GM12878 (cell line): ENCODE measurements at regions not wholly inside any gene's neighbourhood (a gene's known extent, or its start where the extent isn't known, plus 50 kb on each side); places are given as distances from the start of the nearest gene placed in this dataset.

ENCODE experiments used
- ATAC-seq: fragments of 200-7000 bp; cut with Tn5 transposase; 3 replicates; pipeline ENCODE4 v1.9.1; 2020; ENCODE audit warnings: mild to moderate bottlenecking, moderate library complexity
- BruUV-seq: library from RNA; stranded (reverse); fragments of 400-500 nt; replicated peaks from 2 replicates; lab custom pipeline; 2021; lab: Mats Ljungman, UMichigan
- CTCF ChIA-PET: fragments of 300-600 bp; sonication (Branson Sonifier 250); formaldehyde crosslinking; extraction: SDS; loops from one replicate; lab custom pipeline; 2021; ENCODE audit warnings: inconsistent platforms; lab: Yijun Ruan, JAX
- POLR2A ChIA-PET: fragments of 350-600 bp; formaldehyde crosslinking; extraction: SDS; loops from one replicate; lab custom pipeline; 2021; ENCODE audit warnings: inconsistent platforms; lab: Charles Lee
- RAD21 ChIA-PET: fragments of 300-600 bp; sonication (Branson Sonifier 250); formaldehyde crosslinking; loops from one replicate; lab custom pipeline; 2023; ENCODE audit warnings: antibody characterized with exemption; ENCODE audit not compliant: unreplicated experiment; lab: Charles Lee
- SMC1A ChIA-PET: fragments of 300-600 bp; sonication (Branson Sonifier 250); formaldehyde crosslinking; loops from one replicate; lab custom pipeline; 2023; ENCODE audit not compliant: unreplicated experiment, uncharacterized antibody; lab: Charles Lee
- DNase-seq: peaks from one replicate; pipeline ENCODE4 v3.0.0-alpha.2; 2011; ENCODE audit warnings: low read depth, low spot score
- FAIRE-seq: peaks from 3 replicates; lab custom pipeline; 2011; peaks lifted over from hg19 to GRCh38; lab: Jason Lieb, UNC
- H2AFZ ChIP-seq: 2 replicates; pipeline ENCODE4 v1.6.0; 2011; ENCODE audit warnings: low read depth, low read length, control low read depth; ENCODE audit not compliant: control insufficient read depth
- H3K27ac ChIP-seq: 2 replicates; pipeline ENCODE4 v1.5.1; 2011; ENCODE audit warnings: control low read depth; ENCODE audit not compliant: control insufficient read depth, insufficient read depth
- H3K27me3 ChIP-seq, 2 experiments: replicated peaks in 1 of 2; 2 replicates each; pipeline versions ENCODE4 v1.6.0 to v1.6.1; 2011; ENCODE audit warnings: low read length in 1 of 2; ENCODE audit not compliant: control insufficient read depth in 2 of 2, insufficient read depth in 2 of 2
- H3K36me3 ChIP-seq, 2 experiments: 2 replicates each; pipeline ENCODE4 v1.5.1; 2011; ENCODE audit warnings: low read length in 1 of 2; ENCODE audit not compliant: control insufficient read depth in 2 of 2, insufficient read depth in 2 of 2
- H3K4me1 ChIP-seq: 2 replicates; pipeline ENCODE4 v1.6.1; 2011; ENCODE audit warnings: mild to moderate bottlenecking, low read length, moderate library complexity, mixed read lengths; ENCODE audit not compliant: control insufficient read depth, insufficient read depth
- H3K4me2 ChIP-seq: 2 replicates; pipeline ENCODE4 v1.6.0; 2011; ENCODE audit warnings: control low read depth; ENCODE audit not compliant: control insufficient read depth, insufficient read depth
- H3K4me3 ChIP-seq: fragments of 200-600 bp; sonication (generic); 2 replicates; pipeline ENCODE4 v1.5.1; 2016
- H3K79me2 ChIP-seq: 2 replicates; pipeline ENCODE4 v1.6.0; 2011; ENCODE audit warnings: low read length; ENCODE audit not compliant: control insufficient read depth, insufficient read depth
- H3K9ac ChIP-seq: 2 replicates; pipeline ENCODE4 v1.8.0; 2011; ENCODE audit warnings: low read length, control low read depth, mixed read lengths; ENCODE audit not compliant: control insufficient read depth, insufficient read depth
- H3K9me3 ChIP-seq: replicated peaks from 3 replicates; pipeline ENCODE4 v1.5.1; 2011; ENCODE audit warnings: mild to moderate bottlenecking, low read length; ENCODE audit not compliant: control insufficient read depth, insufficient read depth
- H4K20me1 ChIP-seq: 2 replicates; pipeline ENCODE4 v1.6.0; 2011; ENCODE audit not compliant: control insufficient read depth, insufficient read depth
- BACH1 ChIP-seq: fragments of 450-650 bp; IDR thresholded peaks from 2 replicates; pipeline ENCODE4 v1.6.1; 2017; ENCODE audit warnings: mild to moderate bottlenecking, borderline replicate concordance
- BRCA1 ChIP-seq: IDR thresholded peaks from 2 replicates; pipeline ENCODE4 v1.6.1; 2011; ENCODE audit warnings: low read depth, low read length, improper control_type of control experiment
- ETV6 ChIP-seq, 2 experiments: fragments of 450-650 bp in 1 of 2; IDR thresholded peaks in 1 of 2; conservative IDR thresholded peaks in 1 of 2; 2 replicates each; pipeline ENCODE4 v1.6.1; 2014; ENCODE audit warnings: antibody characterized with exemption in 1 of 2, borderline replicate concordance in 1 of 2, low read depth in 1 of 2, mild to moderate bottlenecking in 1 of 2, moderate library complexity in 1 of 2
- IKZF2 ChIP-seq, 2 experiments: fragments of 450-650 bp; IDR thresholded peaks; 2 replicates each; pipeline ENCODE4 v1.6.1; 2017; ENCODE audit warnings: mild to moderate bottlenecking in 2 of 2, moderate library complexity in 2 of 2
- KDM1A ChIP-seq: fragments of 200-600 bp; sonication (generic); IDR thresholded peaks from 2 replicates; pipeline ENCODE4 v1.6.1; 2016; ENCODE audit warnings: borderline replicate concordance
- LARP7 ChIP-seq: fragments of 450-650 bp; IDR thresholded peaks from 2 replicates; pipeline ENCODE4 v1.6.1; 2017; ENCODE audit warnings: mild to moderate bottlenecking
- PAX5 ChIP-seq: IDR thresholded peaks from 2 replicates; pipeline ENCODE4 v1.6.1; 2011; ENCODE audit warnings: low read depth, low read length, borderline replicate concordance
- RB1 ChIP-seq: fragments of 450-650 bp; formaldehyde crosslinking; IDR thresholded peaks from 2 replicates; pipeline ENCODE4 v1.6.1; 2017; ENCODE audit warnings: mild to moderate bottlenecking, borderline replicate concordance
- SPI1 ChIP-seq: IDR thresholded peaks from 2 replicates; pipeline ENCODE4 v1.6.1; 2011; ENCODE audit warnings: low read depth, mild to moderate bottlenecking, low read length, moderate library complexity, borderline replicate concordance; ENCODE audit not compliant: insufficient read depth
- STAT1 ChIP-seq: fragments of 450-650 bp; conservative IDR thresholded peaks from 2 replicates; pipeline ENCODE4 v1.6.1; 2014; ENCODE audit warnings: antibody characterized with exemption, mild to moderate bottlenecking
- ZBTB33 ChIP-seq: fragments of 450-650 bp; IDR thresholded peaks from 2 replicates; pipeline ENCODE4 v1.6.1; 2017; ENCODE audit warnings: mild to moderate bottlenecking
- ZNF207 ChIP-seq: fragments of 450-650 bp; IDR thresholded peaks from 2 replicates; pipeline ENCODE4 v1.6.1; 2014; ENCODE audit warnings: antibody characterized with exemption, mild to moderate bottlenecking, borderline replicate concordance
- ZNF274 ChIP-seq: IDR thresholded peaks from one replicate; pipeline ENCODE4 v1.8.0; 2011; ENCODE audit not compliant: insufficient read length, insufficient read depth
- WGBS: methylation state at CpG from one replicate; pipeline ENCODE4 v1.1.6; 2016; ENCODE audit warnings: low lambda C conversion rate; ENCODE audit not compliant: insufficient replicate concordance, insufficient coverage; ENCODE audit errors: missing lambda C conversion rate; 5-methylcytosine and 5-hydroxymethylcytosine counted together
- in situ Hi-C: fragments of 300-500 bp; cut with MboI; formaldehyde crosslinking; loops from 9 replicates; pipeline ENCODE4 v1.14.3; 2018; ENCODE audit warnings: mixed read lengths
- intact Hi-C: fragments of 100-400 bp; cut with micrococcal nuclease; formaldehyde crosslinking; loops from one replicate; pipeline ENCODE4 v1.14.2; 2022; ENCODE audit not compliant: unreplicated experiment
- TF ChIP-seq, protein P1 (sequence below): fragments of 450-650 bp; conservative IDR thresholded peaks from 2 replicates; pipeline ENCODE4 v1.6.1; 2017; ENCODE audit warnings: mild to moderate bottlenecking, moderate library complexity

DNA sequence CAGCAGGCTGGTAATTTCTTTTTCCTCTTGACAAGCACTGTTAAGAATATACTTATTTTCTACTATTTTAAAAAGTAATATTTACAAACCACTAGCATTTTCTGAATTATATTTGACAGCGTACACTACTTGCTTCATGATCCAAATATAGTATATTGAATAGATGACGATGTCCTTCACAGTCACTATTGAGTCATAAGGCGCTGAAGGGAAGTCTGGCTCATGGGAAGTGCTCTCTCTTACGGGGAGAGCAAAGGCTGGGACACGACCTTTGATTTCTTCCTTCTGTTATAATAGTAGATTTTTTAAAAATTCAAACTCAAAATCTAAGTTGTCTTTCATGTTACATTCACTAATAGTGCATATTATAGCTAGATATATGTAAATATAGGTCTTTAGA lies 357.1 kb downstream of the SOCS6 start:
- POLR2A ChIA-PET = no interaction called here
- no peak overlapping the region for H3K9ac ChIP-seq
- H3K36me3 ChIP-seq = no peaks in the 10 kb centered on the region; a peak in 1 of 4 replicates
- SMC1A ChIA-PET = no interaction called here
- no peak overlapping the region for H3K4me3 ChIP-seq
- in situ Hi-C loops = no loop called here
- H3K9me3 ChIP-seq = no peaks in the 10 kb centered on the region; the same call in 2 of the 3 replicates
- H3K27me3 ChIP-seq = no peaks in the 10 kb centered on the region
- 3% methylated on average over 5 of the region's 5 CpGs for WGBS
- ATAC-seq (no peak), FAIRE-seq (no peak), DNase-seq (no peak)
- no peak overlapping the region for H2AFZ ChIP-seq
- H3K79me2 ChIP-seq = no peaks in the 10 kb centered on the region
- no TSS peak for BruUV-seq
- intact Hi-C loops = no loop called here
- H3K27ac ChIP-seq = no peak overlapping the region
- no peaks in the 10 kb centered on the region for H4K20me1 ChIP-seq
- no peak for TF ChIP-seq ZBTB33
- H3K4me2 ChIP-seq = no peak overlapping the region
- no peaks in the 10 kb centered on the region for H3K4me1 ChIP-seq
- CTCF ChIA-PET = no interaction called here
- RAD21 ChIA-PET = no interaction called here

DNA sequence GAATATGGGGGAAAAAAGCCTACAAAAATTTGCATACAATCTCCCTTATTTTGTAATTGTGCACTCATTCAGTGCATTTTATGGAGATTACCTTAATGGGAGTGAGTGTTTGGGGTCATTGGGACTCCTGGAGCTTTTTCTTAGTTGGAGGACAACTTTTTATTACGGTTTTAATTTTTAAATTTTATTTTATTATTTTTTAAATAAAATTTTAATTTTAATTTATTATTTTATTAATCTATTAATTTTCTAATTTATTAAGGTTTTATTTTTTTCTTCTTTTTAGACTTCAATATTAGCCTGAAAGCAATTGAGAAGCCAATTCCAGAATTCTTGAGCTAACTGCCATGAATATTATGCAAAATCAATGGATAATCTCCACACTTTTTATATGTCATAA lies 355.0 kb downstream of the SOCS6 start:
- intact Hi-C loops = no loop called here
- H3K4me3 ChIP-seq = no peak overlapping the region
- CTCF ChIA-PET = no interaction called here

More for the DNA sequence above, 355.0 kb downstream of the SOCS6 start:
- DNase-seq (no peak), ATAC-seq (no peak), FAIRE-seq (no peak)
- 3% methylated on average over 1 of the region's 1 CpG for WGBS
- Histone ChIP-seq H3K4me1 (no peaks in the 10 kb centered on the region), H3K4me2 (no peak overlapping the region), H3K9me3 (no peaks in the 10 kb centered on the region), H4K20me1 (no peaks in the 10 kb centered on the region), H3K36me3 (no peaks in the 10 kb centered on the region; a peak in 1 of 4 replicates), H3K27me3 (no peaks in the 10 kb centered on the region), H2AFZ (no peak overlapping the region), H3K9ac (no peak overlapping the region), H3K79me2 (no peaks in the 10 kb centered on the region), H3K27ac (no peak overlapping the region)
- in situ Hi-C loops = no loop called here
- ChIA-PET POLR2A (interaction anchor here (0.7 kb wide), 1 partner anchor 326 kb away, joined by 5 read pairs; no protein-coding TSS in a partner anchor), RAD21 (no interaction called here), SMC1A (interaction anchor here (1.6 kb wide), 1 partner anchor 9 kb away, joined by 3 read pairs; no protein-coding TSS in a partner anchor)
- TF ChIP-seq STAT1 (no peak), SPI1 (no peak), BACH1 (no peak), RB1 (no peak), IKZF2 (IDR thresholded peaks at IDR 0.05) (no peak), KDM1A (no peak), BRCA1 (no peak), PAX5 (no peak), ZNF274 (no peak), LARP7 (no peak), ZNF207 (no peak), ETV6 (conservative IDR thresholded peaks at IDR 0.05 in 1 of 2, IDR thresholded peaks at IDR 0.05 in 1 of 2; ENCODE audit: borderline replicate concordance in 1 of 2, low read depth in 1 of 2) (no peak)
- TF ChIP-seq, protein P1, sequence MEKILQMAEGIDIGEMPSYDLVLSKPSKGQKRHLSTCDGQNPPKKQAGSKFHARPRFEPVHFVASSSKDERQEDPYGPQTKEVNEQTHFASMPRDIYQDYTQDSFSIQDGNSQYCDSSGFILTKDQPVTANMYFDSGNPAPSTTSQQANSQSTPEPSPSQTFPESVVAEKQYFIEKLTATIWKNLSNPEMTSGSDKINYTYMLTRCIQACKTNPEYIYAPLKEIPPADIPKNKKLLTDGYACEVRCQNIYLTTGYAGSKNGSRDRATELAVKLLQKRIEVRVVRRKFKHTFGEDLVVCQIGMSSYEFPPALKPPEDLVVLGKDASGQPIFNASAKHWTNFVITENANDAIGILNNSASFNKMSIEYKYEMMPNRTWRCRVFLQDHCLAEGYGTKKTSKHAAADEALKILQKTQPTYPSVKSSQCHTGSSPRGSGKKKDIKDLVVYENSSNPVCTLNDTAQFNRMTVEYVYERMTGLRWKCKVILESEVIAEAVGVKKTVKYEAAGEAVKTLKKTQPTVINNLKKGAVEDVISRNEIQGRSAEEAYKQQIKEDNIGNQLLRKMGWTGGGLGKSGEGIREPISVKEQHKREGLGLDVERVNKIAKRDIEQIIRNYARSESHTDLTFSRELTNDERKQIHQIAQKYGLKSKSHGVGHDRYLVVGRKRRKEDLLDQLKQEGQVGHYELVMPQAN = no peak
- BruUV-seq = no TSS peak
